ENCODE measurements at regions not wholly inside any gene's neighbourhood (a gene's known extent, or its start where the extent isn't known, plus 50 kb on each side); places are given as distances from the start of the nearest gene placed in this dataset.
A peak's percentile ranks its signal among the peaks of the same experiment; 100 is the strongest.
"Not testable (repeated sequence)": the region's sequence is repeated elsewhere in the genome, so short reads cannot be mapped to it uniquely, and the experiment has no call there.

- H3K4me1 Mint-ChIP-seq (ENCODE audit: low read depth); H3K36me3 Mint-ChIP-seq (ENCODE audit: low read depth); H3K4me3 Mint-ChIP-seq (ENCODE audit: unreplicated experiment); DNase-seq (ENCODE audit: low spot score); H3K27me3 Mint-ChIP-seq (ENCODE audit: low read depth); H3K9me3 Mint-ChIP-seq (ENCODE audit: low read depth): not testable (repeated sequence)
- H3K27ac Mint-ChIP-seq (ENCODE audit: unreplicated experiment) = peak overlapping the region; percentile 69
Observed at GRCh38 chr7:149930374-149931068, 56.8 kb downstream of the ATP6V0E2 start.

GRCh38 chr7:149933776-149934175, 60.0 kb downstream of the ATP6V0E2 start:
- H3K27me3 Mint-ChIP-seq (ENCODE audit: low read depth); H3K36me3 Mint-ChIP-seq (ENCODE audit: low read depth); H3K9me3 Mint-ChIP-seq (ENCODE audit: low read depth); H3K27ac Mint-ChIP-seq (ENCODE audit: unreplicated experiment); DNase-seq (ENCODE audit: low spot score); H3K4me1 Mint-ChIP-seq (ENCODE audit: low read depth); H3K4me3 Mint-ChIP-seq (ENCODE audit: unreplicated experiment): not testable (repeated sequence)

- H3K4me1 Mint-ChIP-seq (ENCODE audit: low read depth); H3K9me3 Mint-ChIP-seq (ENCODE audit: low read depth): not testable (repeated sequence)
Observed at GRCh38 chr7:149947346-149947745, 73.6 kb downstream of the ATP6V0E2 start.

GRCh38 chr7:149948444-149948843, 74.7 kb downstream of the ATP6V0E2 start:
- not testable (repeated sequence) for H3K36me3 Mint-ChIP-seq (ENCODE audit: low read depth); H3K4me3 Mint-ChIP-seq (ENCODE audit: unreplicated experiment); H3K27ac Mint-ChIP-seq (ENCODE audit: unreplicated experiment); H3K9me3 Mint-ChIP-seq (ENCODE audit: low read depth); DNase-seq (ENCODE audit: low spot score); H3K27me3 Mint-ChIP-seq (ENCODE audit: low read depth); H3K4me1 Mint-ChIP-seq (ENCODE audit: low read depth)

More at GRCh38 chr7:149947346-149947745, 73.6 kb downstream of the ATP6V0E2 start:
- not testable (repeated sequence) for H3K27ac Mint-ChIP-seq (ENCODE audit: unreplicated experiment); H3K27me3 Mint-ChIP-seq (ENCODE audit: low read depth); H3K4me3 Mint-ChIP-seq (ENCODE audit: unreplicated experiment); H3K36me3 Mint-ChIP-seq (ENCODE audit: low read depth); DNase-seq (ENCODE audit: low spot score)

GRCh38 chr7:149949863-149950577, 76.3 kb downstream of the ATP6V0E2 start:
- H3K4me1 Mint-ChIP-seq (ENCODE audit: low read depth); H3K27me3 Mint-ChIP-seq (ENCODE audit: low read depth); H3K4me3 Mint-ChIP-seq (ENCODE audit: unreplicated experiment); DNase-seq (ENCODE audit: low spot score); H3K36me3 Mint-ChIP-seq (ENCODE audit: low read depth); H3K27ac Mint-ChIP-seq (ENCODE audit: unreplicated experiment); H3K9me3 Mint-ChIP-seq (ENCODE audit: low read depth): not testable (repeated sequence)

GRCh38 chr7:149950578-149950924, 76.8 kb downstream of the ATP6V0E2 start:
- H3K4me3 Mint-ChIP-seq (ENCODE audit: unreplicated experiment); H3K4me1 Mint-ChIP-seq (ENCODE audit: low read depth); H3K27ac Mint-ChIP-seq (ENCODE audit: unreplicated experiment); H3K27me3 Mint-ChIP-seq (ENCODE audit: low read depth); H3K36me3 Mint-ChIP-seq (ENCODE audit: low read depth); H3K9me3 Mint-ChIP-seq (ENCODE audit: low read depth); DNase-seq (ENCODE audit: low spot score): not testable (repeated sequence)

- H3K9me3 Mint-ChIP-seq (ENCODE audit: low read depth); DNase-seq (ENCODE audit: low spot score); H3K4me3 Mint-ChIP-seq (ENCODE audit: unreplicated experiment); H3K27ac Mint-ChIP-seq (ENCODE audit: unreplicated experiment); H3K4me1 Mint-ChIP-seq (ENCODE audit: low read depth); H3K36me3 Mint-ChIP-seq (ENCODE audit: low read depth); H3K27me3 Mint-ChIP-seq (ENCODE audit: low read depth): not testable (repeated sequence)
Observed at GRCh38 chr7:149951579-149951978, 77.8 kb downstream of the ATP6V0E2 start.

GRCh38 chr7:149958880-149959279, 85.1 kb downstream of the ATP6V0E2 start:
- H3K4me1 Mint-ChIP-seq (ENCODE audit: low read depth); H3K9me3 Mint-ChIP-seq (ENCODE audit: low read depth); DNase-seq (ENCODE audit: low spot score); H3K27me3 Mint-ChIP-seq (ENCODE audit: low read depth); H3K27ac Mint-ChIP-seq (ENCODE audit: unreplicated experiment); H3K36me3 Mint-ChIP-seq (ENCODE audit: low read depth); H3K4me3 Mint-ChIP-seq (ENCODE audit: unreplicated experiment): not testable (repeated sequence)

GRCh38 chr7:149960863-149961262, 87.1 kb downstream of the ATP6V0E2 start:
- not testable (repeated sequence) for DNase-seq (ENCODE audit: low spot score); H3K4me3 Mint-ChIP-seq (ENCODE audit: unreplicated experiment); H3K36me3 Mint-ChIP-seq (ENCODE audit: low read depth); H3K9me3 Mint-ChIP-seq (ENCODE audit: low read depth); H3K27me3 Mint-ChIP-seq (ENCODE audit: low read depth); H3K4me1 Mint-ChIP-seq (ENCODE audit: low read depth); H3K27ac Mint-ChIP-seq (ENCODE audit: unreplicated experiment)

GRCh38 chr7:149961878-149962277, 88.1 kb downstream of the ATP6V0E2 start:
- H3K27me3 Mint-ChIP-seq (ENCODE audit: low read depth); H3K9me3 Mint-ChIP-seq (ENCODE audit: low read depth); DNase-seq (ENCODE audit: low spot score); H3K27ac Mint-ChIP-seq (ENCODE audit: unreplicated experiment); H3K4me1 Mint-ChIP-seq (ENCODE audit: low read depth); H3K4me3 Mint-ChIP-seq (ENCODE audit: unreplicated experiment); H3K36me3 Mint-ChIP-seq (ENCODE audit: low read depth): not testable (repeated sequence)

- not testable (repeated sequence) for H3K4me3 Mint-ChIP-seq (ENCODE audit: unreplicated experiment); H3K4me1 Mint-ChIP-seq (ENCODE audit: low read depth); H3K9me3 Mint-ChIP-seq (ENCODE audit: low read depth); H3K27ac Mint-ChIP-seq (ENCODE audit: unreplicated experiment); H3K27me3 Mint-ChIP-seq (ENCODE audit: low read depth); H3K36me3 Mint-ChIP-seq (ENCODE audit: low read depth); DNase-seq (ENCODE audit: low spot score)
Observed at GRCh38 chr7:149962685-149963319, 89.0 kb downstream of the ATP6V0E2 start.

- H3K36me3 Mint-ChIP-seq (ENCODE audit: low read depth); H3K4me3 Mint-ChIP-seq (ENCODE audit: unreplicated experiment); H3K4me1 Mint-ChIP-seq (ENCODE audit: low read depth); DNase-seq (ENCODE audit: low spot score); H3K9me3 Mint-ChIP-seq (ENCODE audit: low read depth); H3K27me3 Mint-ChIP-seq (ENCODE audit: low read depth); H3K27ac Mint-ChIP-seq (ENCODE audit: unreplicated experiment): not testable (repeated sequence)
Observed at GRCh38 chr7:149963985-149964384, 90.2 kb downstream of the ATP6V0E2 start.

GRCh38 chr7:149966444-149966843, 92.7 kb downstream of the ATP6V0E2 start:
- not testable (repeated sequence) for H3K27ac Mint-ChIP-seq (ENCODE audit: unreplicated experiment); DNase-seq (ENCODE audit: low spot score); H3K4me3 Mint-ChIP-seq (ENCODE audit: unreplicated experiment); H3K36me3 Mint-ChIP-seq (ENCODE audit: low read depth); H3K4me1 Mint-ChIP-seq (ENCODE audit: low read depth); H3K9me3 Mint-ChIP-seq (ENCODE audit: low read depth)
- H3K27me3 Mint-ChIP-seq (ENCODE audit: low read depth) = peaks cover 10% of the 10 kb centered on the region
